ENCODE measurements at regions not wholly inside any gene's neighbourhood (a gene's known extent, or its start where the extent isn't known, plus 50 kb on each side); places are given as distances from the start of the nearest gene placed in this dataset.
"Not testable (repeated sequence)": the region's sequence is repeated elsewhere in the genome, so short reads cannot be mapped to it uniquely, and the experiment has no call there.

GRCh38 chr11:87809256-87809655, 366.0 kb downstream of the RAB38 start:
- WGBS, 2 donors = 88 to 89% methylated on average over 2 of the region's 2 CpGs
- no peak overlapping the region for H3K27ac ChIP-seq
- TF ChIP-seq POLR2A (IDR thresholded peaks at IDR 0.05) (no peak), CTCF (IDR thresholded peaks at IDR 0.05) (no peak)
- no peak overlapping the region for H3K4me3 ChIP-seq (replicated peaks in 1 of 3)
- H3K36me3 ChIP-seq = no peaks in the 10 kb centered on the region
- no peaks in the 10 kb centered on the region for H3K4me1 ChIP-seq
- no peaks in the 10 kb centered on the region for H3K27me3 ChIP-seq
- no peaks in the 10 kb centered on the region for H3K9me3 ChIP-seq
- no peak for DNase-seq
- intact Hi-C loops (cut with DNase I) = no loop called here

- H3K27ac ChIP-seq = no peak overlapping the region
- TF ChIP-seq POLR2A (IDR thresholded peaks at IDR 0.05) (no peak), CTCF (IDR thresholded peaks at IDR 0.05) (no peak)
- no peaks in the 10 kb centered on the region for H3K36me3 ChIP-seq
- intact Hi-C loops (cut with DNase I) = no loop called here
- H3K27me3 ChIP-seq = no peaks in the 10 kb centered on the region
- H3K4me1 ChIP-seq = no peaks in the 10 kb centered on the region
- no peaks in the 10 kb centered on the region for H3K9me3 ChIP-seq
- DNase-seq = no peak
- no peak overlapping the region for H3K4me3 ChIP-seq (replicated peaks in 1 of 3)
These were observed 371.1 kb downstream of the RAB38 start for GRCh38 chr11:87804176-87804575.

GRCh38 chr11:87803748-87804147, 371.5 kb downstream of the RAB38 start:
- Histone ChIP-seq H3K36me3 (no peaks in the 10 kb centered on the region), H3K27ac (no peak overlapping the region), H3K9me3 (no peaks in the 10 kb centered on the region), H3K27me3 (no peaks in the 10 kb centered on the region), H3K4me3 (replicated peaks in 1 of 3) (no peak overlapping the region), H3K4me1 (no peaks in the 10 kb centered on the region)
- TF ChIP-seq CTCF (IDR thresholded peaks at IDR 0.05) (no peak), POLR2A (IDR thresholded peaks at IDR 0.05) (no peak)
- DNase-seq = no peak
- intact Hi-C loops (cut with DNase I) = no loop called here
- 77 to 84% methylated on average over 3 of the region's 3 CpGs for WGBS, 2 donors

GRCh38 chr11:87784862-87785261, 390.4 kb downstream of the RAB38 start:
- DNase-seq; H3K27me3 ChIP-seq; H3K27ac ChIP-seq; H3K36me3 ChIP-seq; H3K4me1 ChIP-seq; H3K9me3 ChIP-seq; H3K4me3 ChIP-seq (replicated peaks in 1 of 3); intact Hi-C loops (cut with DNase I): not testable (repeated sequence)
- WGBS, 2 donors = 89% methylated on average over 7 of the region's 7 CpGs

GRCh38 chr11:87780068-87780413, 395.2 kb downstream of the RAB38 start:
- H3K4me1 ChIP-seq = no peaks in the 10 kb centered on the region
- no peak overlapping the region for H3K4me3 ChIP-seq (replicated peaks in 1 of 3)
- H3K27me3 ChIP-seq = no peaks in the 10 kb centered on the region
- intact Hi-C loops (cut with DNase I) = no loop called here
- H3K36me3 ChIP-seq = no peaks in the 10 kb centered on the region
- no peak overlapping the region for H3K27ac ChIP-seq
- no peak for DNase-seq
- TF ChIP-seq POLR2A (IDR thresholded peaks at IDR 0.05) = no peak
- TF ChIP-seq CTCF (IDR thresholded peaks at IDR 0.05) = no peak
- no peaks in the 10 kb centered on the region for H3K9me3 ChIP-seq
